GM21786 (cell line): ENCODE measurements at regions not wholly inside any gene's neighbourhood (a gene's known extent, or its start where the extent isn't known, plus 50 kb on each side); places are given as distances from the start of the nearest gene placed in this dataset.

Experiments used
- ATAC-seq: cut with Tn5 transposase; IDR thresholded peaks from one replicate; pipeline ENCODE4 v1.9.1; 2021; ENCODE audit not compliant: unreplicated experiment

- no peak for ATAC-seq
These were observed 84.9 kb downstream of the ACKR3 start for GRCh38 chr2:236654496-236654895.

- no peak for ATAC-seq
These were observed 86.5 kb downstream of the ACKR3 start for GRCh38 chr2:236656166-236656565.

GRCh38 chr2:236656721-236657120, 87.1 kb downstream of the ACKR3 start:
- no peak for ATAC-seq

GRCh38 chr2:236657215-236657614, 87.6 kb downstream of the ACKR3 start:
- ATAC-seq = no peak

- ATAC-seq = no peak
These were observed 88.2 kb downstream of the ACKR3 start for GRCh38 chr2:236657801-236658200.

GRCh38 chr2:236658974-236659757, 89.5 kb downstream of the ACKR3 start:
- ATAC-seq = no peak

GRCh38 chr2:236659758-236660150, 90.1 kb downstream of the ACKR3 start:
- no peak for ATAC-seq

- no peak for ATAC-seq
These were observed 91.6 kb downstream of the ACKR3 start for GRCh38 chr2:236661061-236661761.

- no peak for ATAC-seq
These were observed 92.1 kb downstream of the ACKR3 start for GRCh38 chr2:236661762-236662110.

- ATAC-seq = no peak
These were observed 92.9 kb downstream of the ACKR3 start for GRCh38 chr2:236662231-236663185.

GRCh38 chr2:236663287-236664101, 93.9 kb downstream of the ACKR3 start:
- no peak for ATAC-seq

- ATAC-seq = no peak
These were observed 94.5 kb downstream of the ACKR3 start for GRCh38 chr2:236664136-236664535.

GRCh38 chr2:236665101-236665500, 95.5 kb downstream of the ACKR3 start:
- ATAC-seq = no peak

- ATAC-seq = no peak
These were observed 96.0 kb downstream of the ACKR3 start for GRCh38 chr2:236665572-236666118.

- no peak for ATAC-seq
These were observed 97.1 kb downstream of the ACKR3 start for GRCh38 chr2:236666646-236667204.

GRCh38 chr2:236667526-236667925, 97.9 kb downstream of the ACKR3 start:
- no peak for ATAC-seq

GRCh38 chr2:236668531-236668969, 98.9 kb downstream of the ACKR3 start:
- no peak for ATAC-seq

- no peak for ATAC-seq
These were observed 100.6 kb downstream of the ACKR3 start for GRCh38 chr2:236670235-236670620.

- no peak for ATAC-seq
These were observed 102.4 kb downstream of the ACKR3 start for GRCh38 chr2:236671896-236672562.
